Liver (tissue), 8 donors: ENCODE measurements at regions not wholly inside any gene's neighbourhood (a gene's known extent, or its start where the extent isn't known, plus 50 kb on each side); places are given as distances from the start of the nearest gene placed in this dataset.
"Not testable (repeated sequence)": the region's sequence is repeated elsewhere in the genome, so short reads cannot be mapped to it uniquely, and the experiment has no call there.

Experiments used
- DNase-seq: peaks from one replicate; pipeline ENCODE4 v3.0.0-alpha.2; 2017; ENCODE audit warnings: low spot score
- H3K27ac ChIP-seq, 2 donors: one replicate each; pipeline ENCODE4 v1.7.0; 2013; ENCODE audit warnings: inconsistent platforms in 2 of 2, low read length in 2 of 2, control low read depth in 1 of 2, low read depth in 1 of 2, mild to moderate bottlenecking in 1 of 2
- H3K27me3 ChIP-seq, 4 donors: one replicate each; pipeline versions ENCODE4 v1.6.1 to v1.7.0; 2013; ENCODE audit warnings: low read length in 3 of 4, inconsistent platforms in 1 of 4, mild to moderate bottlenecking in 1 of 4, moderate library complexity in 1 of 4; ENCODE audit not compliant: control insufficient read depth in 4 of 4, insufficient read depth in 4 of 4
- H3K36me3 ChIP-seq, 4 donors: one replicate each; pipeline versions ENCODE4 v1.6.1 to v1.7.0; 2013; ENCODE audit warnings: low read length in 3 of 4, mild to moderate bottlenecking in 3 of 4, low read depth in 1 of 4, moderate library complexity in 1 of 4; ENCODE audit not compliant: control insufficient read depth in 4 of 4, insufficient read depth in 3 of 4
- H3K4me1 ChIP-seq, 4 donors: one replicate each; pipeline versions ENCODE4 v1.6.1 to v1.7.0; 2013; ENCODE audit warnings: low read length in 3 of 4, mild to moderate bottlenecking in 3 of 4, moderate library complexity in 1 of 4; ENCODE audit not compliant: control insufficient read depth in 4 of 4, insufficient read depth in 4 of 4
- H3K4me3 ChIP-seq, 3 donors: one replicate each; pipeline versions ENCODE4 v1.6.1 to v1.7.0; 2013; ENCODE audit warnings: low read length in 3 of 3, control low read depth in 1 of 3, low read depth in 1 of 3, mild to moderate bottlenecking in 1 of 3
- H3K9ac ChIP-seq, 2 donors: one replicate each; pipeline ENCODE4 v1.7.0; 2013; ENCODE audit warnings: low read length in 2 of 2, mild to moderate bottlenecking in 2 of 2, moderate library complexity in 2 of 2, control low read depth in 1 of 2, low read depth in 1 of 2
- H3K9me3 ChIP-seq, 4 donors: one replicate each; pipeline versions ENCODE4 v1.6.1 to v1.7.0; 2013; ENCODE audit warnings: low read length in 3 of 4; ENCODE audit not compliant: control insufficient read depth in 4 of 4
- CTCF ChIP-seq: fragments of 150-350 bp; IDR thresholded peaks from 2 replicates; pipeline ENCODE4 v1.5.1; 2017; ENCODE audit warnings: improper control_type of control experiment, low read depth, low read length; ENCODE audit not compliant: missing input control
- EGR1 ChIP-seq, 2 donors: IDR thresholded peaks; 2 replicates each; pipeline ENCODE4 v1.6.1; 2016 to 2018; ENCODE audit warnings: antibody characterized with exemption in 2 of 2, low read depth in 2 of 2
- FOXA1 ChIP-seq: IDR thresholded peaks from 2 replicates; pipeline ENCODE4 v1.6.1; 2016; ENCODE audit warnings: antibody characterized with exemption
- FOXA2 ChIP-seq: IDR thresholded peaks from 2 replicates; pipeline ENCODE4 v1.6.1; 2016; ENCODE audit warnings: antibody characterized with exemption
- GABPA ChIP-seq, 2 donors: IDR thresholded peaks in 1 of 2; conservative IDR thresholded peaks in 1 of 2; 2 replicates each; pipeline ENCODE4 v1.6.1; 2016; ENCODE audit warnings: antibody characterized with exemption in 2 of 2, mild to moderate bottlenecking in 1 of 2, moderate library complexity in 1 of 2
- HNF4A ChIP-seq, 2 donors: conservative IDR thresholded peaks; 2 replicates each; pipeline ENCODE4 v1.6.1; 2016; ENCODE audit warnings: antibody characterized with exemption in 2 of 2, mild to moderate bottlenecking in 2 of 2
- HNF4G ChIP-seq: IDR thresholded peaks from 2 replicates; pipeline ENCODE4 v1.6.1; 2016; ENCODE audit warnings: antibody characterized with exemption
- MAX ChIP-seq: IDR thresholded peaks from 2 replicates; pipeline ENCODE4 v1.6.1; 2016; ENCODE audit warnings: antibody characterized with exemption
- NR2F2 ChIP-seq: IDR thresholded peaks from 2 replicates; pipeline ENCODE4 v1.6.1; 2016; ENCODE audit warnings: antibody characterized with exemption
- RAD21 ChIP-seq, 2 donors: IDR thresholded peaks; 2 replicates each; pipeline ENCODE4 v1.6.1; 2016; ENCODE audit warnings: antibody characterized with exemption in 2 of 2, mild to moderate bottlenecking in 2 of 2
- RXRA ChIP-seq, 2 donors: IDR thresholded peaks; 2 replicates each; pipeline ENCODE4 v1.6.1; 2017 to 2018; ENCODE audit warnings: antibody characterized with exemption in 2 of 2, mild to moderate bottlenecking in 1 of 2
- SP1 ChIP-seq: IDR thresholded peaks from 2 replicates; pipeline ENCODE4 v1.6.1; 2018; ENCODE audit warnings: antibody characterized with exemption, mild to moderate bottlenecking
- TAF1 ChIP-seq: conservative IDR thresholded peaks from 2 replicates; pipeline ENCODE4 v1.6.1; 2016; ENCODE audit warnings: antibody characterized with exemption, mild to moderate bottlenecking
- YY1 ChIP-seq: IDR thresholded peaks from 2 replicates; pipeline ENCODE4 v1.6.1; 2016; ENCODE audit warnings: antibody characterized with exemption, mild to moderate bottlenecking
- WGBS: extraction: QIAGEN DNeasy Blood & Tissue Kit; methylation state at CpG from one replicate; pipeline ENCODE4 v1.1.7; 2013; 5-methylcytosine and 5-hydroxymethylcytosine counted together
- TF ChIP-seq, protein P1 (sequence below): IDR thresholded peaks from 2 replicates; pipeline ENCODE4 v1.6.1; 2016; ENCODE audit warnings: antibody characterized with exemption, mild to moderate bottlenecking
- TF ChIP-seq, protein P2 (sequence below): IDR thresholded peaks from 2 replicates; pipeline ENCODE4 v1.6.1; 2016; ENCODE audit warnings: antibody characterized with exemption
- TF ChIP-seq, protein P3 (sequence below): IDR thresholded peaks from 2 replicates; pipeline ENCODE4 v1.6.1; 2016; ENCODE audit warnings: antibody characterized with exemption
- donor health status: healthy.
- donor health status: healthy.
- donor health status: healthy.
- donor health status: healthy.
- donor health status: healthy.

- not testable (repeated sequence) for H3K27ac ChIP-seq, H3K9me3 ChIP-seq, H3K36me3 ChIP-seq, DNase-seq, H3K4me1 ChIP-seq, H3K9ac ChIP-seq, H3K27me3 ChIP-seq, H3K4me3 ChIP-seq
- 87% methylated on average over 3 of the region's 3 CpGs for WGBS
Observed at GRCh38 chr3:151667762-151668161, 66.0 kb upstream of the AADACL2 start.

- Histone ChIP-seq H3K27me3 (no peaks in the 10 kb centered on the region), H3K36me3 (no peaks in the 10 kb centered on the region), H3K9me3 (no peaks in the 10 kb centered on the region), H3K4me1 (peaks cover 0 to 3% (median 0%) of the 10 kb centered on the region in 4 donors), H3K4me3 (no peak overlapping the region), H3K9ac (no peak overlapping the region), H3K27ac (no peak overlapping the region)
- TF ChIP-seq RAD21 (IDR thresholded peaks at IDR 0.05), result peak; percentile 43 to 45
- no peak for TF ChIP-seq HNF4G
- no peak for DNase-seq
- 76% methylated on average over 4 of the region's 4 CpGs for WGBS
Observed at GRCh38 chr3:151660885-151661284, 72.8 kb upstream of the AADACL2 start.

GRCh38 chr3:151644986-151645385 lies 88.7 kb upstream of the AADACL2 start:
- no peaks in the 10 kb centered on the region for H3K4me1 ChIP-seq
- no peak overlapping the region for H3K9ac ChIP-seq
- H3K27me3 ChIP-seq, result no peaks in the 10 kb centered on the region
- TF ChIP-seq TAF1 (no peak), YY1 (no peak), HNF4G (no peak)
- no peak for DNase-seq
- H3K27ac ChIP-seq, result no peak overlapping the region
- H3K4me3 ChIP-seq, result no peak overlapping the region
- H3K9me3 ChIP-seq, result no peaks in the 10 kb centered on the region
- H3K36me3 ChIP-seq, result no peaks in the 10 kb centered on the region

DNA sequence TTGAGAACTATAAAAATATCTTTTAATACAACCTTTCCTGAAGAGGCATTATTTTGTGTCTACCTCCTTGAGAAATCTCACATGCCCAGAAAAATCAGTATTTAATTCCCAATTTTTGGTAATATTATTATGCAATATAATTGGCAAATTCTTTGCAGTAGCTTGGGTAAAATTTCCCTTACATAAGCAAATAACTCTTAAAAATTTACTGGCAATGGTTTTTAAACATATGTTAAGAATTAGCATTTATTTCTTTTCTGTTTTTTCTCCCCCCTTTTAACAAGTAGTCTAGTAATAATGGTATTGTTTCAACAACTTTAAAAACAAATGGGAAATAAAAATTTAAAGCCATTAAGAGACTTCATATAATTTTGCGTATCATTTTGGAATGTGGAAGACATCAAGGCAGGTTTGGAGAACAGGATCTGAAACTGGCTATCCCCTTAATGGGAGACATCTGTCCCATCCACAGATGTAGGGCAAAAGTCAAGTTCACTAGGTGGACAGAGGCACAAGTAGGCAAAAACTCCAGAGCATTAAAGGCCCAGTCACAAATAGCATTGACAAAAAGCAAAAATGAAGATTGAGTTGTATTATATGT lies 89.6 kb upstream of the AADACL2 start:
- Histone ChIP-seq H3K27ac (no peak overlapping the region), H3K27me3 (no peaks in the 10 kb centered on the region), H3K4me1 (no peaks in the 10 kb centered on the region), H3K9me3 (no peaks in the 10 kb centered on the region), H3K4me3 (no peak overlapping the region), H3K9ac (no peak overlapping the region), H3K36me3 (no peaks in the 10 kb centered on the region)
- WGBS, result 99% methylated on average over 1 of the region's 1 CpG
- no peak for DNase-seq
- no peak for TF ChIP-seq GABPA (IDR thresholded peaks at IDR 0.05 in 1 of 2, conservative IDR thresholded peaks at IDR 0.05 in 1 of 2)
- TF ChIP-seq MAX, result no peak
- TF ChIP-seq RAD21 (IDR thresholded peaks at IDR 0.05), result no peak
- no peak for TF ChIP-seq FOXA1
- TF ChIP-seq RXRA (IDR thresholded peaks at IDR 0.05), result no peak
- TF ChIP-seq HNF4A (conservative IDR thresholded peaks at IDR 0.05), result no peak
- TF ChIP-seq, protein P1, sequence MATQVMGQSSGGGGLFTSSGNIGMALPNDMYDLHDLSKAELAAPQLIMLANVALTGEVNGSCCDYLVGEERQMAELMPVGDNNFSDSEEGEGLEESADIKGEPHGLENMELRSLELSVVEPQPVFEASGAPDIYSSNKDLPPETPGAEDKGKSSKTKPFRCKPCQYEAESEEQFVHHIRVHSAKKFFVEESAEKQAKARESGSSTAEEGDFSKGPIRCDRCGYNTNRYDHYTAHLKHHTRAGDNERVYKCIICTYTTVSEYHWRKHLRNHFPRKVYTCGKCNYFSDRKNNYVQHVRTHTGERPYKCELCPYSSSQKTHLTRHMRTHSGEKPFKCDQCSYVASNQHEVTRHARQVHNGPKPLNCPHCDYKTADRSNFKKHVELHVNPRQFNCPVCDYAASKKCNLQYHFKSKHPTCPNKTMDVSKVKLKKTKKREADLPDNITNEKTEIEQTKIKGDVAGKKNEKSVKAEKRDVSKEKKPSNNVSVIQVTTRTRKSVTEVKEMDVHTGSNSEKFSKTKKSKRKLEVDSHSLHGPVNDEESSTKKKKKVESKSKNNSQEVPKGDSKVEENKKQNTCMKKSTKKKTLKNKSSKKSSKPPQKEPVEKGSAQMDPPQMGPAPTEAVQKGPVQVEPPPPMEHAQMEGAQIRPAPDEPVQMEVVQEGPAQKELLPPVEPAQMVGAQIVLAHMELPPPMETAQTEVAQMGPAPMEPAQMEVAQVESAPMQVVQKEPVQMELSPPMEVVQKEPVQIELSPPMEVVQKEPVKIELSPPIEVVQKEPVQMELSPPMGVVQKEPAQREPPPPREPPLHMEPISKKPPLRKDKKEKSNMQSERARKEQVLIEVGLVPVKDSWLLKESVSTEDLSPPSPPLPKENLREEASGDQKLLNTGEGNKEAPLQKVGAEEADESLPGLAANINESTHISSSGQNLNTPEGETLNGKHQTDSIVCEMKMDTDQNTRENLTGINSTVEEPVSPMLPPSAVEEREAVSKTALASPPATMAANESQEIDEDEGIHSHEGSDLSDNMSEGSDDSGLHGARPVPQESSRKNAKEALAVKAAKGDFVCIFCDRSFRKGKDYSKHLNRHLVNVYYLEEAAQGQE, result no peak
- no peak for TF ChIP-seq NR2F2
- TF ChIP-seq, protein P2, sequence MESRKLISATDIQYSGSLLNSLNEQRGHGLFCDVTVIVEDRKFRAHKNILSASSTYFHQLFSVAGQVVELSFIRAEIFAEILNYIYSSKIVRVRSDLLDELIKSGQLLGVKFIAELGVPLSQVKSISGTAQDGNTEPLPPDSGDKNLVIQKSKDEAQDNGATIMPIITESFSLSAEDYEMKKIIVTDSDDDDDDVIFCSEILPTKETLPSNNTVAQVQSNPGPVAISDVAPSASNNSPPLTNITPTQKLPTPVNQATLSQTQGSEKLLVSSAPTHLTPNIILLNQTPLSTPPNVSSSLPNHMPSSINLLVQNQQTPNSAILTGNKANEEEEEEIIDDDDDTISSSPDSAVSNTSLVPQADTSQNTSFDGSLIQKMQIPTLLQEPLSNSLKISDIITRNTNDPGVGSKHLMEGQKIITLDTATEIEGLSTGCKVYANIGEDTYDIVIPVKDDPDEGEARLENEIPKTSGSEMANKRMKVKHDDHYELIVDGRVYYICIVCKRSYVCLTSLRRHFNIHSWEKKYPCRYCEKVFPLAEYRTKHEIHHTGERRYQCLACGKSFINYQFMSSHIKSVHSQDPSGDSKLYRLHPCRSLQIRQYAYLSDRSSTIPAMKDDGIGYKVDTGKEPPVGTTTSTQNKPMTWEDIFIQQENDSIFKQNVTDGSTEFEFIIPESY, result no peak
- no peak for TF ChIP-seq CTCF
- TF ChIP-seq SP1, result no peak
- TF ChIP-seq YY1, result no peak
- no peak for TF ChIP-seq TAF1
- TF ChIP-seq, protein P3, sequence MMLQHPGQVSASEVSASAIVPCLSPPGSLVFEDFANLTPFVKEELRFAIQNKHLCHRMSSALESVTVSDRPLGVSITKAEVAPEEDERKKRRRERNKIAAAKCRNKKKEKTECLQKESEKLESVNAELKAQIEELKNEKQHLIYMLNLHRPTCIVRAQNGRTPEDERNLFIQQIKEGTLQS, result no peak
- no peak for TF ChIP-seq FOXA2
- TF ChIP-seq EGR1 (IDR thresholded peaks at IDR 0.05; ENCODE audit: low read depth in 2 of 2), result no peak
